ENCODE measurements at regions not wholly inside any gene's neighbourhood (a gene's known extent, or its start where the extent isn't known, plus 50 kb on each side); places are given as distances from the start of the nearest gene placed in this dataset.
"Not testable (repeated sequence)": the region's sequence is repeated elsewhere in the genome, so short reads cannot be mapped to it uniquely, and the experiment has no call there.

GRCh38 chr12:72723732-72724131 is 451.6 kb downstream of the TRHDE start:
- no peak for DNase-seq (ENCODE audit: low read depth)

- no peak for DNase-seq (ENCODE audit: low read depth)
Measured at GRCh38 chr12:72729451-72730010, 457.4 kb downstream of the TRHDE start.

GRCh38 chr12:72734581-72734980 is 462.4 kb downstream of the TRHDE start:
- no peak for DNase-seq (ENCODE audit: low read depth)

GRCh38 chr12:72738811-72739210 is 466.6 kb downstream of the TRHDE start:
- no peak for DNase-seq (ENCODE audit: low read depth)

GRCh38 chr12:72740064-72740463 is 467.9 kb downstream of the TRHDE start:
- no peak for DNase-seq (ENCODE audit: low read depth)

GRCh38 chr12:72742568-72742967 is 470.4 kb downstream of the TRHDE start:
- no peak for DNase-seq (ENCODE audit: low read depth)

GRCh38 chr12:72746048-72746447 is 473.9 kb downstream of the TRHDE start:
- no peak for DNase-seq (ENCODE audit: low read depth)

GRCh38 chr12:72747111-72747849 is 475.1 kb downstream of the TRHDE start:
- no peak for DNase-seq (ENCODE audit: low read depth)

GRCh38 chr12:72748971-72749370 is 476.8 kb downstream of the TRHDE start:
- no peak for DNase-seq (ENCODE audit: low read depth)

- DNase-seq (ENCODE audit: low read depth) = no peak
Measured at GRCh38 chr12:72753571-72753970, 481.4 kb downstream of the TRHDE start.

GRCh38 chr12:72754026-72754425 is 481.9 kb downstream of the TRHDE start:
- not testable (repeated sequence) for DNase-seq (ENCODE audit: low read depth)

GRCh38 chr12:72766517-72766916 is 494.3 kb downstream of the TRHDE start:
- DNase-seq (ENCODE audit: low read depth) = no peak

- DNase-seq (ENCODE audit: low read depth) = no peak
Measured at GRCh38 chr12:72774023-72774422, 501.9 kb downstream of the TRHDE start.

GRCh38 chr12:72777806-72778205 is 505.6 kb downstream of the TRHDE start:
- DNase-seq (ENCODE audit: low read depth) = no peak

- no peak for DNase-seq (ENCODE audit: low read depth)
Measured at GRCh38 chr12:72790273-72790672, 518.1 kb downstream of the TRHDE start.

- DNase-seq (ENCODE audit: low read depth) = no peak
Measured at GRCh38 chr12:72792889-72793288, 520.7 kb downstream of the TRHDE start.

- DNase-seq (ENCODE audit: low read depth) = no peak
Measured at GRCh38 chr12:72793796-72794195, 521.6 kb downstream of the TRHDE start.

- no peak for DNase-seq (ENCODE audit: low read depth)
Measured at GRCh38 chr12:72815421-72815820, 543.3 kb downstream of the TRHDE start.

GRCh38 chr12:72828662-72829324 is 556.6 kb downstream of the TRHDE start:
- DNase-seq (ENCODE audit: low read depth) = no peak

GRCh38 chr12:72829838-72830237 is 557.7 kb downstream of the TRHDE start:
- no peak for DNase-seq (ENCODE audit: low read depth)

GRCh38 chr12:72832024-72832423 is 559.9 kb downstream of the TRHDE start:
- DNase-seq (ENCODE audit: low read depth) = no peak

GRCh38 chr12:72836194-72836593 is 564.0 kb downstream of the TRHDE start:
- no peak for DNase-seq (ENCODE audit: low read depth)

GRCh38 chr12:72839696-72840095 is 567.5 kb downstream of the TRHDE start:
- DNase-seq (ENCODE audit: low read depth) = no peak
